CD4-positive, alpha-beta T cell treated with Interleukin-4 for 1 hour (primary cell): ENCODE measurements at regions not wholly inside any gene's neighbourhood (a gene's known extent, or its start where the extent isn't known, plus 50 kb on each side); places are given as distances from the start of the nearest gene placed in this dataset.

Experiments used
- DNase-seq, 2 donors: peaks; one replicate each; pipeline ENCODE4 v3.0.0-alpha.2; 2020 to 2022

- no peak for DNase-seq
Observed at GRCh38 chr1:95437781-95438180, 203.8 kb downstream of the RWDD3 start.

DNA sequence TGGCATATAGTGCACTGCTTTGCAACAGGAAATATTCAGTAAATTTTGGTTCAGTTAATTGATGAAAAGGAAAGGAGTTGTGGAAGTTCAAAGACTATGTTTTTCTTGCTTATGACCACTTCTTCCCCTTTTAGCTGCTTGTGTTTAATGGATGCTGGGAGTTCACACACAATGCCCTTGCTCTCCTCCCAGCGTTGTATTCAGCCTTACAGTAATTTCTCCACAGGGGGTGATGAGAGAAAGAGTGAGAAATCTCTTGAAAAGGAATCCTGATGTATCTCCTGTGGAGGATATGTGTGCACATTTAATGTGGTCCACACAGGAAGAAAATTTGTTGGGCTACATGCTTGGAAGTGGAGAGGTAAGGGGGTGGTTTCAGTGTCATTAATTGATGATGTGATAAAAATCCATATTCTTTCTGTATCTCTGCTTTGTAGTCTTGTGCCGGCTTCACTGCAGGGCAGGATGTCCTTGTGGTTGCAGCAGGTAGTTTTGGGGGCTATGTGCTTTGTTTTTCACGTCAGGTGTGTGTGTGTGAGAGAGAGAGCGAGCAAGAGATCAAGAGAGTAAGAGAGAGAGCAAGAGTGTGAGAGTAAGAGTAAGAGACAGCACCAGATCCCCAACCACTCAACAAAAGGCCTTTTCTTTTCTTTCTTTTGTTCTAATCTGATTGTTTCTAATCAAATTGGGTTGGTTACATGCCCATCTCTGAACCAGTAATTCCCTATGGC, 204.4 kb downstream of the RWDD3 start:
- DNase-seq, result no peak

DNA sequence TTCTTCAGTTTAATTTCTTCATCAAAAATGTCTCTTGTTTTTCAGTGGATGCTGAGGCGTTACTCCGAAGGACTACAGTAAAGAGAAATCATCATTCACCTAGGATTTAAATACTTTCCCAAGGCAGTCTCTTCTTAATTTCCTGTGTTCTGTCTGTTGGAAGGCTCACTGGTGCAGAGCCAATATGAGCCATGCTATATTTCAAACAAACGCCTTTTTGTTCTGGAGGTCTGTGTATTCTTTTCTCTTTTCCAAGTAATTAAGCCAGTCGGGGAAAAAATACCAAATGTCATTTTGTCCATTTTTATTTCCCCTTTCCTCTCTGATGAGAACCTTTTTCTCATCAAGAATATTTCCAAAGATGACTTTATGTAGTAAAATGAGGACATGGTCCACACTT, 206.5 kb downstream of the RWDD3 start:
- DNase-seq, result no peak

DNA sequence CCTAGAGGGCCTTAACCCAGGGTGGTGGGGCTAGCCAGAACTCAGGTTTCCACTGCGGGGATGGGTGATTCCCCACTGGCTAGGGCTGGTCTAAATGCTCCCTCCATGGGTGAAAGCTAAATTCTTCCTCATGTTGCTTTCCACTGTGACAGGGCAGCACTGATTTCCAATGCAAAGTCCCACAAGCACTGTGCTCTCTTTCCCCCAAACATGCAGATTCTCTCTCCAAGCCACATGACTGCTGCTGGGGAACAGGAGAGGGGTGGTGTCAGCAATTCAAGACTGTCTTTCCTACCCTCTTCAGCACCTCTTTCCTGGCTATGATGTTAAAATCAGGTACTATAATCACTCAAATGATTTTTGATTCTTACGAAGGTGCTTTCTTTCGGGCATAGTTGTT, 215.5 kb downstream of the RWDD3 start:
- DNase-seq, result no peak

DNA sequence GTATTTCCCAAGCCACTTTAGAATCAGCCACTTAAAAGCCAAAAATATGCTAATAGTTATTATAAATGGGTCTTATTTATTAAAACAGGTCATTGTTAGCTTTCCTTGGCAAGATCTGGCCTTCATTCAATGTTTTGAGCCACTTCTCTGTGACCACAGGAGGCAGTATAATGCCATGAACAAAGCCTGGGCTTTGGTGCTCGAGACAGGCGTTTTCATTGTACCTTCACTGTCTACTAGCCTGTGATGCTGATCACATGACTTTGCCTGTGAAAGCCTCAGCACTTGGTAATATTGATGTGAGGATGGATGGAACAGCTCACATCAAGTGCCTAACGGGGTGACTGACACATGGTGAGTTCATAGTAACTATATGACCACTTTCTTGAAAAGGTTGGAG, 217.0 kb downstream of the RWDD3 start:
- DNase-seq, result no peak

- DNase-seq, result no peak
Observed at GRCh38 chr1:95451904-95452303, 217.9 kb downstream of the RWDD3 start.

GRCh38 chr1:95453053-95453452, 219.0 kb downstream of the RWDD3 start:
- DNase-seq, result no peak

DNA sequence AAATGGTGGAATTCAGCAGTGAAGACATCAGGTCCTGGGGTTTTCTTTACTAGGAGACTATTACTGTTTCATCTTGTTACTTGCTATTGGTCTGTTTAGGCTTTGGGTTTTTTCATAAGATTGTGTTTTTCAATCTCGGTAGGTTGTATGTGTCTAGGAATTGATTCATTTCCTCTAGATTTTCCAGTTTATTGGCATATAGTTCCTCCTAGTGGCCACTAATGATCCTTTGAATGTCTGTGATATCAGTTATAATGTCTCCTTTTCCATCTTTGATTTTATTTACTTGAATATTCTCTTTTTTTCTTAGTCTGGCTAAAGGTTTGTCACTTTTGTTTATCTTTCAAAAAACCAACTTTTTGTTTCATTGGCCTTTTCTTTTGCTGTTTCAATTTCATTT, 233.0 kb downstream of the RWDD3 start:
- DNase-seq, result no peak

DNA sequence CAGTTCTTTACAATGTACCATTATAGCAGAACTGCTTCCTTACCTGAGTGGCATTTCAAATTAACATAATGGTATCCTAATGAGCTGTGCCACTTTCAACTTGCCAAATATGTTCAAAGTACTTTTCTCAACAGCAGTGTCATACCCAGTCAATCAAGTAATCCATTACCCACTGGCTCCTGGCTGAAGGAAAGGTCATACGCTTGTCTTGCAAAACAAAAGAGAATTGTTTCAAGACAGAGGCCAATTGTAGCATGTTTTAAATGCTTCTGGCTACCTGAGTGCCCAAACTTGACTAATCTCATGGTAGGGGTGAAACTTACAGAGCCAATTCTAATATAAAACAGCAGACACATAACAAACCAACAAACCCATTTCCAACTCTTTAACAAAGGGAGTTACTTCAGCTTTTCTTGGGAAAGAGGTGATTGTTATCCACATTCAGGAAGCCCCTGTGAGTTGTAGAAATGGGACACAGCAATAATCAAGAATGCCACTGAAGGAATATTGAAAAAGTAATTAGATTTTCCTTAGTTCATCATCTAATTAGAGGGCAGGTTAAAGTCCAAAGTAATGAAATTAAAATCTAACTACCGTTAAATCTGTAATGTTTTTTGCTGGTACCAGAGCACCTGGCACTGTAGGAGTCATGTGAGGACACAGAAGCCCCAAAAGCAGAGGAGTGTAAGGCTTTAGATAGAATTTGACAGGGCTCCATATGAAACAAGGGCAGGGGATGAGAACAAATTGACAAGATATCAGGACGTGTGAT, 241.9 kb downstream of the RWDD3 start:
- DNase-seq, result no peak

DNA sequence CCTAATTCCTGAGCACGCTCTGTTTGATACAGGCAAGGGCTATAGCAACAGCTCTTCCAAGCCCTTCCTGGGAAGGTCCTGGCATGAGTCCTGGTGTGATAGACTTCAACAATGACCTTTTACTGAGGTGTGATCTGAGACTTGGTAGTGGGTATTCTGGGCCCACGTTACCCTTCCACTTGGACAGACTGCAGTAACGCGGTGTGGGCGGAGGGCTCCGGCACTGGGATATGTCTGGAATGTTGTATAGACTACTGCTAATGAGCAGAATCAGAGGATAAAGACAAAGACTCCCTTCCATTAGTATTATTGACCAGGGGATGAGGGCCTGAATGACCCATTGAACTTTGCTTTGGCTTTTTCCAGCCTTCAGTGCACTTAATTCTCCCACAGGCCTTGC, 262.3 kb downstream of the RWDD3 start:
- no peak for DNase-seq

DNA sequence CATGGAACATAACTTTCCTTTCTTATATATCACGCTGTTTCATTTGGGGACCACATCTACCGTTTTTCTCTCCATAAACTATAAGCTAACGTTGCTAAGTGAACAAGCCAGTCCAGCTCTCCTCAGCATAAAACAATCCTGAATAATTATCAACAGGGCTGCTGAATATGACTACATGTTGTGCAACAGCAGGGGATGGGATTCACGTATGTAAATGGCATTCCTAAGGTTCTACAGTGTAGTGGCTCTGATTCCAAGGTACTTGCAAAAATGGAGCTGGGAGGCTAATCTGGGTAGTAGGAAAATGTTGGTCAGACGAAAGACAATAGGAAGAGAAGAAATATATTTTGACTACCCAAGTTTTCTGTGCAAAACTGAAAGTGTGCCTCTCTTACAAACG, 262.8 kb downstream of the RWDD3 start:
- DNase-seq, result no peak

- DNase-seq, result no peak
Observed at GRCh38 chr1:95497566-95497965, 263.6 kb downstream of the RWDD3 start.

GRCh38 chr1:95503278-95504030, 269.4 kb downstream of the RWDD3 start:
- DNase-seq, result no peak

GRCh38 chr1:95504321-95504720, 270.3 kb downstream of the RWDD3 start:
- no peak for DNase-seq

DNA sequence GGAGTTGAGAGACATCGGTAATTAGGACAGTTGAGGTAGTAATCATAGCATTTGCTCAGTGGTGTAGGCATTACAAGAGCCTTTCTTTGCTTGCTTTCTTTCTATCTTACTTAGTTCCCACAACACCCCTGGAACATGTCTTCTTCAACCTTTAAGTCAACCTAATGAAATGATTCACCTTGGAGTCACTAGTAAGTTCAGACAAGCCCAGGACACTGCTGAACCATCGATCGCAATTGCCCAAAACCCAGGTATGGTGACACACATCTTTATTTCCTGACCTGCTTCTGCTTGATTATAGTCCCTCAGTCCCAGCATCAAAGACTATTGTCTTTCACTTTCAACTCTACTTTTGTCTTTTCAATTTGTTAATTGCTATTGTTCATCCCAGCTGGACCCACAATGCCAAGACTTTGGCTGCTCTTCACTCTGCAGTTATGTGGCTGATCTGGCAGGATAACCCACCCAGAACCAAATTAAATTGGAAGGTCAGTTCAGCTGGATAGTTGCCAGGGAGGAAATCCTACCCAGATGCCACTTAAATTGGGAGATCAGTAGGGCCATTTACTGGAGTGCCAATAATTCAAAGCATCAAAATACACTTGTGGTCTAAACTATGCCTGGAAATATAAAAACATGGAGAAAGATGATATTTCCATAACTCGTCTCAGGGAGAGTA, 272.9 kb downstream of the RWDD3 start:
- DNase-seq, result no peak

DNA sequence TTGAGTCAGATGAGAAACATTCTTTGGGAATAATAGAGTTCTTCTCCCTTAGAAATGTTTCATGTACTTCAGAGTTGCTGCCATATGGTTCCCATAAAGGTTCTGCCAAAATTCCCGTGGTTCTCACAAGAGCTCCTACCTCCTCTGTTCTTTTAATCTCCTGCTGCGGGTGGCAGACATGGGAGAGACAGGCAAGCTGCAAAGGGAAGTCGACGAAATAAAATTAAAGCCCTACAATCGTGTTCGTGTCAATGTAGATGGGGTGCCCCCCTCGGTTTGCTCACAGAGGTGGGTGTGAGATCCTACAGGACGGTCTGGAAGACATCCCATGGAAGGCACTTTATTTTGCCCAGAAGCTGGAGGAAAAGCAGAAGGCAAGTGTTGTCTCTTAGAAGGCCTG, 276.0 kb downstream of the RWDD3 start:
- DNase-seq, result no peak

GRCh38 chr1:95512925-95513324, 278.9 kb downstream of the RWDD3 start:
- DNase-seq, result no peak

DNA sequence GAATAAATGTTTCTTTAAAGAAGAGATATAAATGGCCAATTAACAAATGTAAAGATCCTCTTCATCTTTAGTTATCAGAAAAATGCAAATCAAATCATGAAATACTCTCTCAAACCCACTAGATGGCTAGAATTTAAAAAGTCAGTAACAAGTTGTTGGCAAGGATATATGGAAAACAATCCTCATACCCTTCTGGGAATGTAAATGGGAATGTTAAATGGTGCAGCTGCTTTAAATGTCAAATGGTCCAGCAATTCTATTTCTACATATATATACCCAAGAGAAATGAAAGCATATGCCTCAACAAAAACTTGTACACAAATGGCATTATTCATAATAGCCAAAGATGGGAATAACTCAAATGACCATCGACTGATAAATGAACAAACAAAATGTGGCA, 283.5 kb downstream of the RWDD3 start:
- DNase-seq, result no peak

GRCh38 chr1:95518310-95518709, 284.3 kb downstream of the RWDD3 start:
- no peak for DNase-seq

GRCh38 chr1:95520390-95520789, 286.4 kb downstream of the RWDD3 start:
- no peak for DNase-seq

GRCh38 chr1:95532335-95532734, 298.3 kb downstream of the RWDD3 start:
- no peak for DNase-seq

GRCh38 chr1:95534985-95535384, 301.0 kb downstream of the RWDD3 start:
- DNase-seq, result no peak

DNA sequence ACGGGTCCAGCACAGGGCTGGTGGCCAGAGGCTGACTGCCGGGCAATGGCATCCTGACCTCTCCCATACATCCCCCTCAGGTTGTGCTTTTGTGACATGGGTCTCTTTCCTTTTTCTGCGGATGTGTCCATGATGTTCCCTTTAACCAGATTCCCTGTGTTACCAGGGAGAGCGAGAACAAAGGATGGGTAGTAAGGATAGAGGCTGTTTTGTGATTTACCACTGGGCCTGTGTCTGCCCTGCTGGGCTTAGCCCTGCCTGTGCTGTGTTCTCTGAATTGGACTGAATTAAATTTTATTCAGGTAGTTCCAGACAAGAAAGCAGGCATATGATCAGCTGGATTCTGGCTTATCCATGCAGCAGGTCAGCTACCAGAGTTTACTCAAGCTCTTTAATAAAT, 301.6 kb downstream of the RWDD3 start:
- DNase-seq, result no peak
